Smooth muscle cell (in vitro differentiated cells): ENCODE measurements at regions not wholly inside any gene's neighbourhood (a gene's known extent, or its start where the extent isn't known, plus 50 kb on each side); places are given as distances from the start of the nearest gene placed in this dataset.
"Not testable (repeated sequence)": the region's sequence is repeated elsewhere in the genome, so short reads cannot be mapped to it uniquely, and the experiment has no call there.

Experiments
- DNase-seq: peaks from one replicate; lab custom pipeline; 2025; ENCODE audit not compliant: unreplicated experiment; lab: John Stamatoyannopoulos, UW
- H2AFZ ChIP-seq: fragments of 200-600 bp; sonication (generic); 2 replicates; pipeline ENCODE4 v1.6.0; 2016; ENCODE audit warnings: antibody characterized with exemption, low read depth, mild to moderate bottlenecking
- H3F3A ChIP-seq: fragments of 200-600 bp; sonication (generic); 2 replicates; pipeline ENCODE4 v1.6.0; 2017; ENCODE audit warnings: antibody characterized with exemption, low read depth
- H3K27ac ChIP-seq: fragments of 200-600 bp; sonication (generic); 2 replicates; pipeline ENCODE4 v1.5.1; 2016; ENCODE audit warnings: low read depth, mild to moderate bottlenecking
- H3K27me3 ChIP-seq: fragments of 200-600 bp; sonication (generic); 2 replicates; pipeline ENCODE4 v1.6.1; 2016; ENCODE audit warnings: low read depth, mild to moderate bottlenecking
- H3K36me3 ChIP-seq: fragments of 200-600 bp; sonication (generic); 2 replicates; pipeline ENCODE4 v1.5.1; 2016; ENCODE audit warnings: low read depth
- H3K4me1 ChIP-seq: fragments of 200-600 bp; sonication (generic); 2 replicates; pipeline ENCODE4 v1.5.1; 2016; ENCODE audit warnings: low read depth
- H3K4me2 ChIP-seq: fragments of 200-600 bp; sonication (generic); 2 replicates; pipeline ENCODE4 v1.6.0; 2016; ENCODE audit warnings: mild to moderate bottlenecking
- H3K4me3 ChIP-seq: fragments of 200-600 bp; sonication (generic); 2 replicates; pipeline ENCODE4 v1.5.1; 2016; ENCODE audit warnings: mild to moderate bottlenecking
- H3K79me2 ChIP-seq: fragments of 200-600 bp; sonication (generic); 2 replicates; pipeline ENCODE4 v1.6.0; 2016; ENCODE audit warnings: low read depth, mild to moderate bottlenecking
- H3K9ac ChIP-seq: fragments of 200-600 bp; sonication (generic); 2 replicates; pipeline ENCODE4 v1.6.0; 2016; ENCODE audit warnings: low read depth
- H3K9me3 ChIP-seq: fragments of 200-600 bp; sonication (generic); replicated peaks from 2 replicates; pipeline ENCODE4 v1.5.1; 2016; ENCODE audit warnings: low read depth
- H4K20me1 ChIP-seq: fragments of 200-600 bp; sonication (generic); 2 replicates; pipeline ENCODE4 v1.6.0; 2016; ENCODE audit warnings: low read depth
- whole genome bisulfite sequencing: methylation state at CpG from one replicate; pipeline ENCODE4 v1.1.7; 2016; ENCODE audit warnings: low lambda C conversion rate; 5-methylcytosine and 5-hydroxymethylcytosine counted together
- TF ChIP-seq, protein P1 (sequence below): fragments of 200-600 bp; sonication (generic); IDR thresholded peaks from 2 replicates; pipeline ENCODE4 v1.5.1; 2017; ENCODE audit warnings: borderline replicate concordance, mild to moderate bottlenecking, antibody characterized with exemption; ENCODE audit not compliant: insufficient read depth, poor library complexity, severe bottlenecking

DNA sequence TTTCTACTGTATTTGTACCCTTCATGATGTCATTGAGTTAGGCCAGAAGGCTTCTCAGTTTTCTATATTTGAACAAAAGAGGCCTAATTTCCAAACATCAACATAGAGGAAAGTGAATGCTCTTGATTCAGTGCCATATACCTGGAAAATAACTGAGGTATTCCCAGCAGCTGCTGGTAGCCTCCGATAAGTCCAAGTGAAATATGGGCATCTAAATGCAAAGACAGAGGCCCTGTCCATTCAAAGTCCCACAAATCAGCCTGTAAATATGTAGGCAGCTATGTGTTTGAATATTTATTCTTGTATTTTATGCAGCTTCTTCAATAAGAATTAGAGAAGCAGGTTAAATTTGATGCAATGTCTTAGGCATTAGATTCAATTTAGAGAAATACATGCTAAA lies 89.5 kb upstream of the DPP10 start:
- H3K4me2 ChIP-seq, result no peak overlapping the region
- H3K9me3 ChIP-seq, result no peaks in the 10 kb centered on the region
- no peaks in the 10 kb centered on the region for H3K4me1 ChIP-seq
- no peak for DNase-seq
- H3K36me3 ChIP-seq, result no peaks in the 10 kb centered on the region
- H3K4me3 ChIP-seq, result no peak overlapping the region
- H3K9ac ChIP-seq, result no peak overlapping the region
- no peaks in the 10 kb centered on the region for H4K20me1 ChIP-seq
- no peaks in the 10 kb centered on the region for H3F3A ChIP-seq
- H3K27me3 ChIP-seq, result no peaks in the 10 kb centered on the region
- no peak overlapping the region for H2AFZ ChIP-seq
- TF ChIP-seq, protein P1, sequence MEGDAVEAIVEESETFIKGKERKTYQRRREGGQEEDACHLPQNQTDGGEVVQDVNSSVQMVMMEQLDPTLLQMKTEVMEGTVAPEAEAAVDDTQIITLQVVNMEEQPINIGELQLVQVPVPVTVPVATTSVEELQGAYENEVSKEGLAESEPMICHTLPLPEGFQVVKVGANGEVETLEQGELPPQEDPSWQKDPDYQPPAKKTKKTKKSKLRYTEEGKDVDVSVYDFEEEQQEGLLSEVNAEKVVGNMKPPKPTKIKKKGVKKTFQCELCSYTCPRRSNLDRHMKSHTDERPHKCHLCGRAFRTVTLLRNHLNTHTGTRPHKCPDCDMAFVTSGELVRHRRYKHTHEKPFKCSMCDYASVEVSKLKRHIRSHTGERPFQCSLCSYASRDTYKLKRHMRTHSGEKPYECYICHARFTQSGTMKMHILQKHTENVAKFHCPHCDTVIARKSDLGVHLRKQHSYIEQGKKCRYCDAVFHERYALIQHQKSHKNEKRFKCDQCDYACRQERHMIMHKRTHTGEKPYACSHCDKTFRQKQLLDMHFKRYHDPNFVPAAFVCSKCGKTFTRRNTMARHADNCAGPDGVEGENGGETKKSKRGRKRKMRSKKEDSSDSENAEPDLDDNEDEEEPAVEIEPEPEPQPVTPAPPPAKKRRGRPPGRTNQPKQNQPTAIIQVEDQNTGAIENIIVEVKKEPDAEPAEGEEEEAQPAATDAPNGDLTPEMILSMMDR, result no peak
- 96% methylated on average over 1 of the region's 1 CpG for WGBS
- H3K27ac ChIP-seq, result no peak overlapping the region
- no peaks in the 10 kb centered on the region for H3K79me2 ChIP-seq

DNA sequence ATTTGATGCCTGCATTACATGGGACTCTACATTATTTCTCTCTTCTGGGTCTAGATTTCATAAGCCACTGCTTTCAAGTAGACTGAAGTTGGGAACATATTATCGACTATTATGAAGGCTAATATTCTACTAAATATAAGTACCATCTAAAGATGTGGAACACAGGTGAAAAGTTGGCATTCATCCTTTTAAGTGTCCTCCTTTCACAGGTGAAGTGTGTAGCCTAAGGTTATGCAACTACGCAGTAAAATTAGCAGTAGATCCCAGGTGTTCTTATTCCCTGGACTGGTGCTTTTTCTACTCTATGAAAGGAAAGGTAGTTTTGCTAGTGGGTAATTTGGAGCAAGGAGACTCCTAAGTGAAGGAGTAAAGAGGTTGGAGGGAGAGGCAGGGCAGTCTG lies 88.2 kb upstream of the DPP10 start:
- no peak overlapping the region for H3K4me2 ChIP-seq
- no peak overlapping the region for H3K4me3 ChIP-seq
- no peaks in the 10 kb centered on the region for H3K36me3 ChIP-seq
- no peak for DNase-seq
- no peaks in the 10 kb centered on the region for H4K20me1 ChIP-seq
- H3K27ac ChIP-seq, result no peak overlapping the region
- H2AFZ ChIP-seq, result no peak overlapping the region
- no peaks in the 10 kb centered on the region for H3K9me3 ChIP-seq
- no peaks in the 10 kb centered on the region for H3K27me3 ChIP-seq
- H3K4me1 ChIP-seq, result no peaks in the 10 kb centered on the region
- H3K79me2 ChIP-seq, result no peaks in the 10 kb centered on the region
- H3K9ac ChIP-seq, result no peak overlapping the region
- WGBS, result 87% methylated on average over 2 of the region's 2 CpGs
- TF ChIP-seq, protein P1, result no peak
- H3F3A ChIP-seq, result no peaks in the 10 kb centered on the region

DNA sequence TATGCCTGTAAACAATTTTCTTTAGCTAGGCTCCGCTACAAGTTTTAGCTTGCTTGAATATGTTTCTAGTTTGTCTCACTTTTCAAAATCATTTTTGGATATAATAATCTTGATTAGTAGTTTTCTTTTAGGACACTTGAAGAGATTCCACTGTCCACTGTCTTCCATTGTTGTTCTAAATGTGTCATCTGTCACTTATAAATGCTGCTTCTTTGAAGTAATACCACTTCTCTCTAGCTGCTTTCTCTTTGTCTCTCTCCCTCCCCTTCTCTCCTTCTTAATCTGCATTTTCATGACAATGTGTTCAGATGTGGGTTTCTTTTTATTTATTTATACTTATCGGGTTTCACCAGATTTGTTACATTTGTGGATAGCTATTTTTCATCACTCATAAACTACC lies 73.7 kb upstream of the DPP10 start:
- H3K4me3 ChIP-seq, result no peak overlapping the region
- DNase-seq, result no peak
- no peaks in the 10 kb centered on the region for H3K4me1 ChIP-seq
- no peak overlapping the region for H3K27ac ChIP-seq
- H3K9ac ChIP-seq, result no peak overlapping the region
- H3K36me3 ChIP-seq, result no peaks in the 10 kb centered on the region
- no peaks in the 10 kb centered on the region for H3K27me3 ChIP-seq
- H4K20me1 ChIP-seq, result no peaks in the 10 kb centered on the region
- H3K9me3 ChIP-seq, result peaks cover 6% of the 10 kb centered on the region
- WGBS, result 96% methylated on average over 2 of the region's 2 CpGs
- no peaks in the 10 kb centered on the region for H3F3A ChIP-seq
- TF ChIP-seq, protein P1, result no peak
- no peak overlapping the region for H2AFZ ChIP-seq
- no peak overlapping the region for H3K4me2 ChIP-seq
- H3K79me2 ChIP-seq, result no peaks in the 10 kb centered on the region

DNA sequence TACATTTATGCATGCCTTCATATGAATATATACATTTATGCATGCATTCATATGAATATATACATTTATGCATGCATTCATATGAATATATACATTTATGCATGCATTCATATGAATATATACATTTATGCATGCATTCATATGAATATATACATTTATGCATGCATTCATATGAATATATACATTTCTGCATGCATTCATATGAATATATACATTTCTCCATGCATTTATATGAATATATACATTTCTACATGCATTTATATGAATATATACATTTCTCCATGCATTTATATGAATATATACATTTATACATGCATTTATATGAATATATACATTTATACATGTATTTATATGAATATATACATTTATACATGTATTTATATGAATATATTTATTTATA lies 70.7 kb upstream of the DPP10 start:
- not testable (repeated sequence) for H3K4me3 ChIP-seq, DNase-seq, H3K36me3 ChIP-seq, H3K4me1 ChIP-seq, H3K9ac ChIP-seq, H2AFZ ChIP-seq, H3K27me3 ChIP-seq, H4K20me1 ChIP-seq, H3K79me2 ChIP-seq, H3K27ac ChIP-seq, H3F3A ChIP-seq, H3K4me2 ChIP-seq, H3K9me3 ChIP-seq
